ENCODE measurements at regions not wholly inside any gene's neighbourhood (a gene's known extent, or its start where the extent isn't known, plus 50 kb on each side); places are given as distances from the start of the nearest gene placed in this dataset.
"Not testable (repeated sequence)": the region's sequence is repeated elsewhere in the genome, so short reads cannot be mapped to it uniquely, and the experiment has no call there.

- H3K36me3 Mint-ChIP-seq (ENCODE audit: low read depth); intact Hi-C loops (cut with micrococcal nuclease); H3K9me3 Mint-ChIP-seq; H3K4me3 Mint-ChIP-seq; H3K4me1 Mint-ChIP-seq; DNase-seq; H3K27ac Mint-ChIP-seq; H3K27me3 Mint-ChIP-seq: not testable (repeated sequence)
Measured at GRCh38 chr2:91522877-91523276, 2831.4 kb downstream of the RPIA start.

GRCh38 chr2:91523751-91524150 lies 2832.3 kb downstream of the RPIA start:
- DNase-seq; intact Hi-C loops (cut with micrococcal nuclease); H3K36me3 Mint-ChIP-seq (ENCODE audit: low read depth); H3K9me3 Mint-ChIP-seq; H3K27ac Mint-ChIP-seq; H3K27me3 Mint-ChIP-seq; H3K4me3 Mint-ChIP-seq; H3K4me1 Mint-ChIP-seq: not testable (repeated sequence)

- DNase-seq; H3K27ac Mint-ChIP-seq; intact Hi-C loops (cut with micrococcal nuclease); H3K27me3 Mint-ChIP-seq; H3K4me3 Mint-ChIP-seq; H3K36me3 Mint-ChIP-seq (ENCODE audit: low read depth); H3K4me1 Mint-ChIP-seq; H3K9me3 Mint-ChIP-seq: not testable (repeated sequence)
Measured at GRCh38 chr2:91525587-91525986, 2834.1 kb downstream of the RPIA start.

GRCh38 chr2:91526083-91526482 lies 2834.6 kb downstream of the RPIA start:
- DNase-seq; H3K36me3 Mint-ChIP-seq (ENCODE audit: low read depth); H3K27ac Mint-ChIP-seq; H3K4me1 Mint-ChIP-seq; H3K27me3 Mint-ChIP-seq; intact Hi-C loops (cut with micrococcal nuclease); H3K4me3 Mint-ChIP-seq; H3K9me3 Mint-ChIP-seq: not testable (repeated sequence)

DNA sequence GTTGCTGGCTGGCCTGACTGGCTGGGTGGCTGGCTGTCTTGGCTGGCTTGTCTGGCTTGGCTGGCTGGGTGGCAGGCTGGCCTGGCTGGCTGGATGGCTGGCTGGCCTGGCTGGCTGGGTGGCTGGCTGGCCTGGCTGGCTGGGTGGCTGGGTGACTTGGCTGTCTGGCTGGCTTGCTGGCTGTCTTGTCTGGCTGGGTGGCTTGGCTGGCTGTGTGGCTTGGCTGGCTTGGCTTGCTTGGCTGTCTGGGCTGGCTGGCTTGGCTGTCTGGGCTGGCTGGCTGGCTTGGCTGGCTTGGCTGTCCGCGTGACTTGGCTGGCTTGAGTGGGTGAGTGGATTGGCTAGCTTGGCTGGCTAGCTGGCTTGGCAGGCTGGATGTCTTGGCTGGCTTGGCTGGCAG lies 2835.6 kb downstream of the RPIA start:
- H3K27me3 Mint-ChIP-seq; H3K4me1 Mint-ChIP-seq; H3K9me3 Mint-ChIP-seq; DNase-seq; H3K36me3 Mint-ChIP-seq (ENCODE audit: low read depth); H3K4me3 Mint-ChIP-seq; intact Hi-C loops (cut with micrococcal nuclease); H3K27ac Mint-ChIP-seq: not testable (repeated sequence)

DNA sequence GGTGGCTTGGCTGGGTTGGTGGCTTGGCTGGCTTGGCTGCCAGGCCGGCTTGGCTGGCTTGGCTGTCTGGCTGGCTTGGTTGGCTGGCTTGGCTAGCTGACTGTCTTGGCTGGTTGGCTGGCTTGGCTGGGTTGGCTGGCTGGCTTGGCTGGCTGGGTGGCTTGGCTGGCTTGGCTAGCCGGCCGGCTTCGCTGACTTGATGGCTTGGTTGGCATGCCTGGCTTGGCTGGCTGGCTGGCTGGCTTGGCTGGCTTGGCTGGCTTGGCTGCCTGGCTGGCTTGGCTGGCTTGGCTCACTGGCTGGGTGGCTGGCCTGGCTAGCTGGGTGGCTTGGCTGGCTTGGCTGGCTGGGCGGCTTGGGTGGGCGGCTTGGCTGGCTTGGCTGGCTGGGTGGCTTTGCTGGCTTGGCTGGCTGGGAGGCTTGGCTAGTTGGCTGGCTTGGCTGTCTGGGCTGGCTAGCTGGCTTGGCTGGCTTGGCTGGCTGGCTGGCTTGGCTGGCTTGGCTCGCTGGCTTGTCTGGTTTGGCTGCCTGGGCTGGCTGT lies 2836.1 kb downstream of the RPIA start:
- DNase-seq; intact Hi-C loops (cut with micrococcal nuclease); H3K4me1 Mint-ChIP-seq; H3K27ac Mint-ChIP-seq; H3K4me3 Mint-ChIP-seq; H3K36me3 Mint-ChIP-seq (ENCODE audit: low read depth); H3K9me3 Mint-ChIP-seq; H3K27me3 Mint-ChIP-seq: not testable (repeated sequence)

DNA sequence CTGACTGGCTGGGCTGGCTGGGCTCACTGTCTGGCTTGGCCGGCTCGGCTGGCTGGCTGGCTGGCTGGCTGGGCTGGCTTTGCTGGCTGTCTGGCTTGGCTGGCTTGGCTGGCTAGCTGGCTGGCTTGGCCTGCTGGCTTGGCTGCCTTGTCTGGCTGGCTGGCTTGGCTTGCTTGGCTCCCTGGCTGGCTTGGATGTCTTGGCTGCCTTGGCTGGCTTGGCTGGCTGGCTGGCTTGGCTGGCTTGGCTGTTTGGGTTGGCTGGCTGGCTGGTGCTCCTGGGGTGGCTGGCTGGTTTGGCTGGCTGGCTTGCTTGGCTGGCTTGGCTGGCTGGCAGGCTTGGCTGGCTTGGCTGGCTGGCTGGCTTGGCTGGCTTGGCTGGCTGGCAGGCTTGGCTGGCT lies 2836.9 kb downstream of the RPIA start:
- H3K27me3 Mint-ChIP-seq; intact Hi-C loops (cut with micrococcal nuclease); H3K4me1 Mint-ChIP-seq; H3K9me3 Mint-ChIP-seq; DNase-seq; H3K4me3 Mint-ChIP-seq; H3K36me3 Mint-ChIP-seq (ENCODE audit: low read depth); H3K27ac Mint-ChIP-seq: not testable (repeated sequence)

DNA sequence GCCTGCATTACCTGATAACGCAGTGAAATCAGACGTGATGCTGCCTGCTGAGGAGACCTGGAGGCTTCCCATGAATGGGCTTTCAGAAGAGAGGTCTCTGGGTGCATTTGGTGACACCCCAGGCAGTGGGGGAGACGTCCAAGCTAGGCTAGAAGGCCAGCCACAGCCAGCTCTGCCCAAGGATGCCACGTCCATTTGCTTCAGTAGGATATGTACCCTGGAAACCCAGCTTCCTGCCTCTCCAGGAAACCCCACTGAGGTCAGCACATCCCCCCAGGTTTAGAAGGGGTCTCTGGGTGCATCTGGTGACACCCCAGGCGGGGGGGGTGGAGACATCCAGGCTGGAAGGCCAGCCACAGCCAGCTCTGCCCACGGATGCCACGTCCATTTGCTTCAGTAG lies 2844.6 kb downstream of the RPIA start:
- not testable (repeated sequence) for H3K36me3 Mint-ChIP-seq (ENCODE audit: low read depth); H3K4me3 Mint-ChIP-seq; H3K4me1 Mint-ChIP-seq

GRCh38 chr2:91536549-91537263 lies 2845.2 kb downstream of the RPIA start:
- H3K4me3 Mint-ChIP-seq; H3K27me3 Mint-ChIP-seq; H3K27ac Mint-ChIP-seq; H3K4me1 Mint-ChIP-seq; DNase-seq; intact Hi-C loops (cut with micrococcal nuclease); H3K9me3 Mint-ChIP-seq; H3K36me3 Mint-ChIP-seq (ENCODE audit: low read depth): not testable (repeated sequence)

More for the DNA sequence above, 2844.6 kb downstream of the RPIA start:
- H3K27me3 Mint-ChIP-seq; intact Hi-C loops (cut with micrococcal nuclease); H3K27ac Mint-ChIP-seq; H3K9me3 Mint-ChIP-seq: not testable (repeated sequence)
- peak; percentile 22 for DNase-seq

DNA sequence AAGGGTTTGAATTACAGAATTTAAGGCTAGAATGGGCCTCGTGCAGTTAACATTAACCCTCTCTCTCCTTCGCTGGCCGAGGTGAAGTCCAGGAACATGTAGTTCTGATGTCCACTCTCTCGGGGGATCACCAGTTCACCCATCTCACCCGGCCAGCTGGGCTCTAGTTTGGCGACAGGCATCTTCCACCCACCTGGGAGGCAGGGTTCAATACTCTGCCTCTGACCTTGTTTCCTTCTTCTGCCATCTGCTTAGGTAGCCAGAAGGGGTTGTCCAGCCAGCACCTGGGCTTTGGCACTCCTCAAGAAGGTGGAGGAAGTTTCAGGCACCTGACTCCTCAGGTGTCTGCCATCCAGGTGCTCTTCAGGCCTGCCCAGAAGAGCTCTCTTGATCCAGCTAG lies 2857.8 kb downstream of the RPIA start:
- intact Hi-C loops (cut with micrococcal nuclease); H3K27ac Mint-ChIP-seq; H3K9me3 Mint-ChIP-seq; H3K4me1 Mint-ChIP-seq; H3K4me3 Mint-ChIP-seq; H3K27me3 Mint-ChIP-seq; H3K36me3 Mint-ChIP-seq (ENCODE audit: low read depth): not testable (repeated sequence)
- peak; percentile 49 for DNase-seq

DNA sequence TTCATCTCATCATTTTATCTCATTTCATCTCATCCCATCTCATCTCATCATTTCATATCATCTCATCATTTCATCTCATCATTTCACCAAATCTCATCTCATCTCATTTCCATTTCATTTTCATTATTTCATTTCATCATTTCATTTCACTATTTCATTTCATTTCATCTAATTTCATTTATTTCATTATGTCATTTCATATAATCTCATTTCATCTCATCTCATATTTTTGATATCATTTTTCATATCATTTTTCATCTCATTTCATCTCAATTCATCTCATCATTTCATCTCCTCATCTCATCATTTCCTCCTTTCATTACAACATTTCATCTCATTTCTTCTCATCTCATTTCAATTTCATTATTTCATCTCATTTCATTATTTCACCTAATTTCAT lies 2866.8 kb downstream of the RPIA start:
- H3K4me1 Mint-ChIP-seq; H3K27me3 Mint-ChIP-seq; DNase-seq; H3K4me3 Mint-ChIP-seq; H3K36me3 Mint-ChIP-seq (ENCODE audit: low read depth); intact Hi-C loops (cut with micrococcal nuclease); H3K27ac Mint-ChIP-seq: not testable (repeated sequence)
- H3K9me3 Mint-ChIP-seq = peaks cover 11% of the 10 kb centered on the region

GRCh38 chr2:91559269-91559668 lies 2867.8 kb downstream of the RPIA start:
- H3K9me3 Mint-ChIP-seq = peaks cover 11% of the 10 kb centered on the region
- DNase-seq; H3K27me3 Mint-ChIP-seq; intact Hi-C loops (cut with micrococcal nuclease); H3K4me3 Mint-ChIP-seq; H3K4me1 Mint-ChIP-seq; H3K27ac Mint-ChIP-seq; H3K36me3 Mint-ChIP-seq (ENCODE audit: low read depth): not testable (repeated sequence)

GRCh38 chr2:91559886-91560614 lies 2868.6 kb downstream of the RPIA start:
- intact Hi-C loops (cut with micrococcal nuclease); H3K36me3 Mint-ChIP-seq (ENCODE audit: low read depth); H3K27me3 Mint-ChIP-seq; H3K4me1 Mint-ChIP-seq; DNase-seq; H3K4me3 Mint-ChIP-seq; H3K27ac Mint-ChIP-seq: not testable (repeated sequence)
- H3K9me3 Mint-ChIP-seq = peaks cover 11% of the 10 kb centered on the region

DNA sequence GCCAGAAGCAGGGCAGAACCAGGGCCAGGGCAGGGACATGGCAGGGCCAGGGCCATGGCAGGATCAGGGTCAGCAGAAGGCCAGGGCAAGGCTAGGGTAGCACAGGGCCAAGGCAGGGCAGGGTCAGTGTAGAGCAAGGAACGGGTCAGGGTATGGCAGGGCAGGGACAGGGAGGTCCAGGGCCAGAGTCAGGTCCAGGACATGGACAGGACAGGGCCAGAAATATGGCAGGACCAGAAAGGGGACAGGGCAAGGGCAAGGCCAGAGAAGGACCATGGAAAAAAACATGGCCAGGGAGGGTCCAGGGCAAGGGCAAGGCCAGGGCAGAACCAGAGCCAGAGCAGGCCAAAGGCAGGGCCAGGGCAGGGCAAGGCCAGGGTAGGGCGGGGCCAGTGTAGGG lies 2870.7 kb downstream of the RPIA start:
- H3K36me3 Mint-ChIP-seq (ENCODE audit: low read depth); H3K4me3 Mint-ChIP-seq; H3K27me3 Mint-ChIP-seq; H3K4me1 Mint-ChIP-seq; intact Hi-C loops (cut with micrococcal nuclease); H3K27ac Mint-ChIP-seq: not testable (repeated sequence)
- peaks cover 11% of the 10 kb centered on the region for H3K9me3 Mint-ChIP-seq
- DNase-seq = peak; percentile 34

All from activated CD4-positive, alpha-beta T cell treated with anti-CD3 and anti-CD28 coated beads, Interleukin-2, amount 10 ng/mL, durations not matched to agents 24 days and 14 days (primary cell).